Stimulated activated CD8-positive, alpha-beta memory T cell treated with anti-CD3 and anti-CD28 coated beads, Interleukin-15, amount 100 ng/mL, for 4 hours (primary cell): ENCODE measurements at regions not wholly inside any gene's neighbourhood (a gene's known extent, or its start where the extent isn't known, plus 50 kb on each side); places are given as distances from the start of the nearest gene placed in this dataset.

Experiments
- DNase-seq, 2 donors: peaks; one replicate each; pipeline ENCODE4 v3.0.0-alpha.2; 2020; ENCODE audit warnings: low read depth in 2 of 2

DNA sequence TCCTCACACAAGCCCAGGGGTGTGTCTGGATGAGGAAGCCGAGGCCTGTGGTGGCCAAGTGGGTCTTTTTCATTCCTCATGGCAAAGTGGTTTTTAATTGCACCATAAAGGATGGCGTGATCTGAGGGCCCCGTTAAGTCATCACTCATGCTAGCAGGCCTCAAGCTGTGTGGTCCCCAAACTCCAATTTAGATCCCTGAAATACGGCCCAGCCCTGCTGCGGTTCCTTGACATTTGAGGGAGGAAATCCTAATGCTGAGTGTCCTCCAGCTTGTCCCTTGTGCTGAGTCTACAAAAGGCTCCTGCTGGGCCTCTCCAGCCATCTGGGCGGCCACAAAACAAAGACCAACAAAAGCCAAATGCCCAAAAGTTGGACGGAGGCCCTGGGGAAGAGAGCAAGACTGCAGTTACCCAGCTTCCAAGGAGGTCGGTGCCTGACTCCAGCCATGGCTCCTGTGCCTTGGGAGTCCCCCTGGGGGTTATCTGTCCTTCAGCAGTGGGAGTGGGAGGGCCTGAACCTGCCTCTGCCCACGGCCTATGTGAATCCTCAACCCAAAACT lies 162.3 kb upstream of the PDE10A start:
- no peak for DNase-seq

DNA sequence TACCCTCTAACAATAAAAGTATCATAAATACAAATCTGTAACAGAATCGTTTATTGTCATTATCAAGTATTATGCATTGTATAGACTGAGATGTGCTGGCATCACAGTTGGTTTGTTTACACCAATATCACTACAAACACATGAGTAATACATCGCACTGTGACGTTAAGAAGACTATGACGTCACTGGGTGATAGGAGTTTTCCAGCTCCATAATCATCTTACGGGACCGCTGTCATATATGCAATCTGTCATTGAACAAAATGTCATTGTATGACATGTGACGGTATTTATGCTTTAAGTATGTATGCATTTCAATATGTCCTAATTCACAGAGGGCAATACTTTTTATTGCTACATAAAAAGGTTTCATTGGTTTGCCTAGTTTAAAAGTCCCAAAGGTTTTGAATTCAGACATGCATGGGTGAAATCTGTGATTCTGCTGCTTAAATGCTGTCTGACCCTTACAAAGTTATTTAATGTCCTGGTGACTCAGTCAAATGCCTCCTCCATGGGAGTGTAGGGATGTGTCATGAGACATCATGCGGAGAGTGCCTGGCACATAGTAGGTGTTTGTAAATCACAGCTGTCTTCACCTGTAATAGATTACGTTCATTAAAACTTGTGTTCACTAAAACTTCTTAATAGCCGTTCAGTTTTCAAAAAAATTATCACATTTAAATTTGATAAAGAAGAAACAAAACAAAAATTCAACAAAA lies 160.7 kb upstream of the PDE10A start:
- DNase-seq = no peak

DNA sequence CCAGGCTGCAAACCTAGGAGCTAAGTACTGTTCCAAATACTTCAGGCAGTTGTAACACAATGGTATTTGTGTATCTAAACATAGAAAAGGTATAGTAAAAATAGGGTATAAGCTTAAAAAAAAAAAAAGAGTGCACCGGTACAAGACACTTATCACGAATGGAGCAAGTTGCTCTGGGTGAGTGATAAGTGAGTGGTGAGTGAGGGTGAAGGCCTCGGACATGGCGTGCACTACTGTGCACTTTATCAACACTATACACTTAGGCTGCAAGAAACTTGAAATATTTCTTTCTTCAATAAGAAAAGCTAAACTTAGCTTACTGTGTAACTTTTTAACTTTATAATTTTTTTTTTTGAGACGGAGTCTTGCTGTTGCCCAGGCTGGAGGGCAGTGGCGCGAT lies 159.5 kb upstream of the PDE10A start:
- no peak for DNase-seq

DNA sequence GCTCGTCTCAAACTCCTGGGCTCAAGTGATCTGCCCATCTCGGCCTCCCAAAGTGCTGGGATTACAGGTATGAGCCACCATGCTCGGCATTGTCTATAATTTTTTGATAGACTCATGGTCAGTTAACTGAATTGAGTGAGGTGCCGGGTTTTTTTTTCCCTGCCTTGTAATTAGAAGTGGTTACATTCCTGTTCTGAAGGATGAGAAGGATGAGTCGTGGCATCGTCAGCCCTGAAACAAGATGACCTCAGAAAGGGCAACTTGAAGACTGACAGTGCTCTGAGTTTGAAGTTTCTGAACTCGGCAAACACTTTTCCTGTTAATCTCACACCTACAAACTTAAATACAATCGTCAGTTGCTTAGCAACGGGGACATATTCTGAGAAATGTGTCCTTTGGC lies 158.7 kb upstream of the PDE10A start:
- DNase-seq = no peak

DNA sequence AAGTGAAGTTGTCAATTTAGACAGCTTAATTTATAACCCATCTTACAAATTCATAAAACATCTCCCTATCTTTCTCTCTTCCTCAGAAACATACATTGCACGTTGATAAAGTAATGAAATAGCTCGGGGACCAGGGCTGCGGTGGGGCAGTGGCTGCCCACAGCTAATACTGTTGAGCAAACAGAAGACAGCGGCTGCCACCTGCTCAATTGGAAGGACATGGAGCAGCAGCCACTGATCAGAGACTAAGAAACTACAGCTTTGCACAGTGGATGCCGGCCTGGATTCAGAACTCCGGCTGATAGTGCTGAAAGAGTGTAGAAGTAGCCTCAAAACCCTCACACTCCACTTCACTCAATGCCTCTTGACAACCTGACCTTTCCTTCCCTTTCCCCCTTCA lies 157.9 kb upstream of the PDE10A start:
- no peak for DNase-seq

DNA sequence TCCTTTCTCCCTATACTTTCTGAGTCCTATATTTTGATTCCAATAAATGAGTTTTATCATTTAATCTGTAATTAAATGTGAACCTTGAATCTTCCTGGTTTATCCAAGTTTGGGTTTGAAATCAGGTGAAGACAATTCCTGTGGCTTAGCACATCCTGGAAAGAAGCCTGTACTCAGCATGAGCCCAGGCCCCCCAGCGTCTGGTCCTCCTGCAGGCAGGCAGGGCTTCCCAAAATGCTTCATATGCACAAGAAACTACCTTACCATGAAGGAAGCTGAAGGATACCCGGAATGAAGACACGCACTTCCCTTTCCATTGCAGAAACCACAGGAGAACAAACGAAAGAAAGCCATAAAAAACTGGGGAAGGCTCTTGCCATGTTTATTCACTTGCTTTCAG lies 157.4 kb upstream of the PDE10A start:
- no peak for DNase-seq

DNA sequence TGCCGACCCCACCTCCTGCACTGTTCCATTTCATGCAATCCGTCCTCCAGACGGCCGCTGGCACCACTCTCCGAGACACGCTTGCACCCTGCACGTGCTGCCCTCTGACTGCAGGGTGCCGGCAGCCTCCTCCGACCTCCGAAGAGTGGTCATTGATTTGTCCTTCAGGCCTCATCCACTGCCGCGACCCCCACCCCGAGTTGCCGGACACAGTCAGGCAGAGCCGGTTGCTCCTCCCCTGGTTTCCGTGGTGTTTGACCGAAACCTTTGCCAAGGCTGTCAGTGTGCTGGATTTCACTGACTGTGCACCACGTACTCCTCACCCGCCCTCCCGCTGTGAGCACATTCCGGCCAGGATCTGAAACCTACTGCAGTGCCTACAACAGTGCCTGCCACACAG lies 156.4 kb upstream of the PDE10A start:
- no peak for DNase-seq

DNA sequence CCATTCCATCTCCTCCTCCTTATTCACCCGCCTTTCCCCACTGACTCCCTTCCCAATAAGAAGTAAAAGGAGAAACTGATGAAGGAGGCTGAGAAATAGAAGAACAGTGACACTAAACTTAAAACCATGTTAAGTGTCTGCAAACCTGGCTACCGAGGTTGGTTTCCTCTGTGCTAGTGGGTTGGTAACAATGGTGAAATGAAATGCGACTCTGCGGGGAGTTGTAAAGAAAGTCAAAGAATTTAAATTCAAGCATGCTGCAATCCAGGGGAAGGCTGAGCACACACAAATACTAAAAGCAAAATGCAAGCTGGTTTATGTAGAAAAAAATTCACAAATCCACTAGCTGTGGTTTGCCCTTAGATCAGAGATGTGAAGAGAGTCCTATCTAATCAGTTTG lies 155.2 kb upstream of the PDE10A start:
- DNase-seq = no peak

DNA sequence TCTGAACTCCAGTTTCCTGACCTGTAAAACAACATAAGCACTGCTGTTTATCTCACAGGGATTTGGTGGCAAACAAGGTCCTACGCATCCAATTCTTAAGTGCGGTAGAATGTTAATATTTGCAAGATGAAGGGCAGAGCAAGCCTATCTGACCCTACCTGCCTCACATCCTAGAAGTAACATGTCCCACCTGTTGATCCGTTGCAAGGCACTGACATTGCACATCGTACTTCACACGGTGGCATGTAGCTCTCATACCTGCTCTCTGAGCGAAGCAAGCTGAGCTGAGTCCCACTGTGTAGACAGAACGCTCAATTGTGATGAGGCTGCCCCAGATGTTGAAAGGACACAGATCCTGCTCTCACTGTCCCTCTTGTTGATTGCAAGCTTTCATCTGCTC lies 154.7 kb upstream of the PDE10A start:
- no peak for DNase-seq

DNA sequence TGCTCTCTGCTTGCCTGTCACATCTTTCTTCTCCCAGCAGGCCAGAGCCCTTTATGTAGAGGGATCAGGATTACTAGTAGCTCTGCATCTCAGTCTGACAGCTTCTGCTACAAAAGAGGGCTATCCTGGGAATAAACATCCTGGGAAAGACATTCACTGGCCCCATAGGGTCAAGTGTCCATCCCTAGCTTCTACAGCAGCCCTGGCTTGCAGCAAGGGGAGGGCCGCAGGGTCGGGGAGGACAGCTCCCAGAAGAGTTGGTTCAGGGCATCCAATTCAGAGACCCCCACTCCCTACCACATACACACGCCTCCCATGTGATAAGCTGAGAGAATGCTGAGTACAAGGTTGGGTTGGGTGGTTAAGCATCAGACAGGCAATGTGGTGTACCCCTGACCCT lies 154.1 kb upstream of the PDE10A start:
- no peak for DNase-seq

DNA sequence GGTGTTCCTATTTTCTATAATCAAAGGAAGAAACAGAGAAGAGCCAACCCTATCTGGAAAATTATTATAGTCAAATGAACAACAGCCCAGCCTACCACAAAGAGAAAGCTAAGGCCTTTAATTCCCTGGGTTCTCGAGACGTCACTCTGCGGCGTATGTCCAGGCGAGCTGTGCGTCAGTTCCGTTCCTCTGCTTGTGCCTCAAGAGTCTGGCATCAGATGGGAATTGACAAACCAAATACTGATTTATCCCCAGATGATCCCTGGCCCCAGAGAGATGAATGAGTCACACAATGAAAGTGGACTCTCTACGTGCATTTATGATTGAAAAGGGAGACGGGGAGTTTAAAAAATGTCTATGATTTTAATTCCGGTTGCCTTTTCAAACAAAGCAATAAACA lies 151.6 kb upstream of the PDE10A start:
- no peak for DNase-seq

DNA sequence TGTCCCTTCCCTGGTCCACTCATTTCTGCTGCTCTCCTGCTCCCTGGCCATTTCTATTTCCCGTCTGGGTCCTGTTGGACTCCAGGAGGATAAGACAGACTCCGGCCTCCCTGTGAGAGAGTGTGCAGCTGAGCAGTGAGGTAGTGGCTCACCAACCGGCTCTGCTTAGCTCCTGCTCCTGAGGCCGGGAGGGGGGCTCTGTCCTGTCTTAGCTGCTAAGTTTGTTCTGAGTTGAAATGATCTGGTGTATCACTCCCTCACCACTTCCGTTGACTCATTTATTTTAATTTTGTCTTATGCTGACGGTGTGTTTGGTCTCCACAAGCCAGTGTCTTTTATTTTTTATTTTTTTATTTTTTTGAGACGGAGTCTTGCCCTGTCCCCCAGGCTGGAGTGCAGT lies 148.5 kb upstream of the PDE10A start:
- DNase-seq = no peak

DNA sequence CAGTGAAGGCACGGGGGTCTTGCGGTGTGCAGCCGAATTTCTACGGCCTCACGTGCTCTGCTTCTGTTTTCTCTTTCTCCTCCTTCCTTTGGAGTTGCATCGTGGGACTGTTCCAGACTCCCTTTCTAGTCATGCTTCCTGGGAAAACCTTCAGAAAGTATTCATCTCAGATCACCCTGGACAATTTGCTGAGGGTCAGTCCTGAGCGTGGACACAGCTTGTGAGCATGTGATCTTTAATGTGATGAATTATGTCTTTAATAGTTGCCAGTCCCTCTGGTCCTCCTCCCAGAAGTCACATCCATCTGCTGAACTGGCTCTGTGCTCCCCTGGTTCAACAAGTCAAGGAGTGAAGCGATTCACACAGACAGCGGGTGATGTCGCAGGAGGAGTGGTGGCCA lies 145.0 kb upstream of the PDE10A start:
- DNase-seq = no peak

DNA sequence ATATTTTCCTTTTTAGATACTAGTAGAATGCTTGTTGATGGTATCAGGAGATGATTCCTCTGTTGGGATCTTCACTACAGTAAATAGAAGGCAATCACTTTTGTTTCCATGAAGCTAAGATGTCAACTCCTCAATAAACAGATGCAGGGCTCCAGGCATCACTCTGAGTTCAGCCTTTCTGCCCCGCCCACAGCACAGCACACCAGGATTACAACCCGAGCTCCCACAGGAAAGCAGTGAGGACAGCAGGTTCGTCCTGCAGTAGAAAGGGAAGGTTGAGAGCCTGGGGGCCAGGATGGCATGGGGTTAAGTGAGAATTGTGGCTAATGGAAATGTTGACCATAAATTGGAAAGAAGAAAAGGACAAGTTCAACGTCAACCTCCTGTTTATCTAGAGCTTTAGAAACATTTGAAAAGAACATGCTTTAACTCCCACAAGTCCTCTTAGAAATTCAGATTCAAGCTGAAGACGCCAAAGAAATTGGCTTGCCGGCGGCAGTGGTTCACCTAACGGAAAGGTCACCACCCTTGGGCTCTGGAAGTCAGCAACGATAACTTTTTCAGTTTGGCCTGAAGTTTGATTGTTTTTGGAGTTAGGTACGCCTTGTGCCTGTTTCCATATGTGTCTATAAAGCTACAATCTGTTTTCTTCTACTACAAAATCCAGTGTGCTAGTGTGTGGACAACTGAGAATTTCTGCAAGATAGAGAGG lies 144.4 kb upstream of the PDE10A start:
- no peak for DNase-seq

DNA sequence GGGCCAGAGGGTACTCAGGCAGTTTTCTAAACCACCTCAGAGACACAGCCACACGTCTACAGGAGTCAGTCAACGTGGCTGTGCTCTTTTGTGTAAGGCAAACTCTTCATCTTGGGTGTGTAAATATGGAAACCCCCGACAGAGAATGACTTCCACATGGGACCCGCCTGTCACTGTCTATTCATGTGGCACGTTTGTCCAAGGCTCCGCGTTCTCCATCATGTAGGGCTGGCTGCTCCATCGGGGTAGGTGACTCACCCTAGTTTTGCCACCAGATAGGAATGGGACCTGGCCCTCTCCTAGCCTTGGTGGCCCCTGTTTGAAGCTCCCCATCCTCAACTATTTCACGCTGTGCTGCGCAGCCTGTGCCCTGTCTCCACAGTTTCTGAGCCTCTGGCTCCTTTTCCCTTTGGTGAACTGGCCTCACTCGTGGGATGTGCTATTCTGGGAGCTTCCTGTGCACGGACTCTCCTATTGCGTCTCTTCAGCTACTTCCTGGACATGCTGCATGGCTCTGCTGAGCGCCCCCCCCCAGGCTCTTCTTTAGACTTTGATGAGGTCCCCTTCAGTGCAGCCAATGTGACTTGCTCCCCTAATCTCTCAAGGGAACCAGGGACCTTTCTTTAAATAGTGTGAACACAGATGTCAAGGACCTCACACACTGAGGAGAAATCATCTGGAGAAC lies 143.2 kb upstream of the PDE10A start:
- no peak for DNase-seq

DNA sequence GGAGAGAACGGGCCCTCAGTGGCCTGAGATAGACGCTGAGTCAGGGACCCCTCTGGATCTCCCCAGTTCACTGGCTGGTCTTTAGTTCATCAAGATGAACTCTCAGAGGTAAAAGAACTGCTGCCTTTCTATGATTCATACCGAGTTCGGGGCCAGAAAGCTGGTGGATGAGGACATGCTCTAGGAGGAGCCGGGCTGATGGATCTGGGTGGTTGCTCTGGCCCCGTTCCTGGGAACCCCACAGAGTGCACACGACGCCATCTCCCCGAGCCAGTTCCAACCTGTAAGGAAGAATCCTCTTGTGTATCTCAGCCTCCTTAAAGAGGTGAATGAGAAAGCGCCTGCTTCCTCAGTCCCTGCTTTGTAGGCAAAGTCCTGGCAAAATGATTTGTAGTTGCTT lies 142.6 kb upstream of the PDE10A start:
- DNase-seq = no peak

DNA sequence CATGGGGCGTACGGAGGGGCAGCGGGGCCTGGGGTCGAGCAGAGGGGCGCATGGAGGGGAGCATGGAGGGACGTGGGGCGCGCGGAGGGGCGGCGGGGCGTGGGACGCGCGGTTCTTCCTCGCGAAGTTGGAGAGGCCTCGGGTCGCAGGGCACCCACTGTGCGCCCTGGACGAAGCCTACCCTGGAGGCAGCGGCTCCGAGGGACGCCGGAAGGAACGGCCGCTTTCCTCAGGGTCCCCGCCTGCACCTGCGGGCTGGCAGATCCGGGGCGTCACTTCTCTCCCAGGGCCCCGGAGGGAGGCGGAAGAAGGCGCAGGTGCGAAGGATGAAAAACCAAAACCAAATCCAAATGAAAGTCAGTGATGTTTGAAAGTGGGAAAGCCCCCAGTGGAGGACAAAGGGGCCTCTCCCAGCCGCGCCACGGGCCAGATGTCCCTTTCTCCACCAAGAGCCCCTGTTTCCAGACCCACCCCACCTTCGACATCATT lies 142.1 kb upstream of the PDE10A start:
- no peak for DNase-seq

DNA sequence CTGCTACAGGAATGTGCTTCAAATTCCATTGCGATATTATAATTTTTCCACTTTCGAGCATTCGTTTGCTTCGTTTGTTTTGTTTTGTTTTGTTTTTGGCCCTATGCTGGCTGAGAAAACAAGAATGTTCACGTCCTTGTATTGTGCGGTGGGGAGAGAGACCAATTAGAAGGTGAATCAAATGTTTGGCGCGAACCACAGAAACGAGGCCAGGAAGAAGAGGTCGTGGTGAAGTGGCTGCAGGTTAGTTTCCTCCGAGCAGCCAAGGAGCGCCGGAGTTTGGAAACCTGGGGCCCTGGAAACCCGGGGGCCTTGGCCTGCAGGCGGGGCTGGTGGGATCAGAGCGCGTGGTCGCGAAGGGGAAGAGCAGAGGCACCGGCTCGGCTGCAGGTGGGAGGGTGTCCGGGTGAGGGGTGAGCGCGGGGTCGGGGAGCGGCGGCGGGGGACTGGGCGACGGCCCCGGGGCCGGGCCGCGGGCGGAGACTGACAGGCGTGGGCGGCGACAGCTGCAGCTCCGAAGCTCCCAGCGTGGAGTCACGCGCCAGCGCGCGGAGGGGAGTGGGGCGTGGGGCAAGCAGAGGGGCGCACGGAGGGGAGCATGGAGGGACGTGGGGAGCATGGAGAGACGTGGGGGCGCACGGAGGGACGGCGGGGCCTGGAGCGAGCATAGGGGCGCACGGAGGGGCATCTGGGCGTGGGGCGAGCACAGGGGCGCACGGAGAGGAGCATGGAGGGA lies 141.5 kb upstream of the PDE10A start:
- DNase-seq = no peak

DNA sequence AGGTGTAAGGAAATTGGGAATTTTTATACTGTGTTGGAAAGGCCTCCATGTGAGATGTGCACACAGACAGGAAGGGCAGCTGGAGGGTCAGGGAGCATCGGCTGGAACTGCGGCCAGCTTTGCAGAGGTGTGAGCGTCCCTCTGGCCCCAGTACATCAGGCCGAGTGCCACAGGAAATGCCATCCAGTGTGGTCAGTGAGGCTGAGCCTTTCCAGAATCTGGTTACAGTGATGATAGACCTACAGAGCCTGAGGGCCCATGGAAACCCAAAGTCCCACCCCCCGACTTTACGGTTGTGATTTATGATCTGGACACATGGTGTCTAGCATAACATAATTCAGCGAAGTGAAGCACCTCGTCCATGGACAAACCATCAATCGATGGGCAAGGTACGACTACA lies 137.3 kb upstream of the PDE10A start:
- DNase-seq = no peak

DNA sequence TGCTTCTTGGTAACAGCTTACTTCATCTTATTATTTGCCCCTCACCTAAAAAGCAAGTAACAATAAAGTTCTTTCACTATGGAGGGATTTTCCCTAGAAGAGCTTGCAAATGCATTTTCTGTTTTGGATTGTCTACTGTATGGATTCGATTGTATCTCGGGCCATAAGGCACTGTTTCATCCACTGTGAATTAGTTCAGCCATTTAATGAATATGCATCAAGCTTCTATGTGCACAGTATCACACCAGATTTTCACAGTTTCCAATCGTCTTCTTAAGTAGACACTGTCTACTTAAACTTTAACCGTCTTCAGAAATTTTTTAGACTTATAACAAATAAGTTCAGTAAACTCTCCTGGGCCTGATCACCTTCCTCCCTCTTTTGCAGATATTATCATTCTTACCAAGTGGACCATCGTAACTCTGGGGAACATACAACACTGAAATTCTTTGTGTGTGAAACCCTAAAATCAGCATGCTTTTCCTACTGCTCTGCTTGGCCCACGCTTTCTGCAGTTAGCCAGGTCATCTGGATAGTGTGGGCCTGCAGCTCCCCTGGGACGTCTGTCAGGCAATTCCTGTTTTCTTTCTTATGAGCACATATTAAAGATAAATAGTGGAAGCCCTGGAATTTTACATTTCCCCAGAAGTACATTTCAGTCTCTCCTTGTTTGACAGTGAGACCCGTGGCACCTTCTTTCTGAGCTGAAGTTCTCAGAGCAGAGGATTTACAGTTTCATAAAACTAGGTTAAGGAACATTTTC lies 136.5 kb upstream of the PDE10A start:
- DNase-seq = no peak

DNA sequence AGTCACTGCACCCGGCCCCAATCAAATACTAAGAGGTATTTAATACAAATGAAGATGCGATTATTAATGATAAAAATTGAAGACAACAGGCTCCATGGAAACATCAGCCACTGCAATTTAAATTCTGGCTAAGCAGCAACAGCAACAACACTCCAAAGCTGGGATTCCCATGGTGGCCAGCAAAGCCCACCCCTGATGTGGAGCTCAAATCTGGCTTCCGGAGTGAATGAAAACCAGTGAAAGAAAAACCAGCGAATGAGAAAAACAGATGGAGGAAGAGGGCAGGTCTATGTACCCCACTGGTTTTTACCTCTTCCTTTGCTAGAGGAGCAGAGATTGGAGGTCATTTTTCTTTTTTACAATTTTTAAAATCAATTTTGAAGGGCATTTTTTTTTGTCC lies 135.9 kb upstream of the PDE10A start:
- no peak for DNase-seq
